Tibial nerve (tissue), 4 donors: ENCODE measurements at regions not wholly inside any gene's neighbourhood (a gene's known extent, or its start where the extent isn't known, plus 50 kb on each side); places are given as distances from the start of the nearest gene placed in this dataset.

Experiments used
- DNase-seq, 2 donors: peaks; one replicate each; pipeline ENCODE4 v3.0.0-alpha.2; 2019; ENCODE audit warnings: low spot score in 2 of 2
- H3K27ac ChIP-seq, 4 donors: fragments of 200-600 bp; sonication (generic) in 3 of 4; one replicate each; pipeline ENCODE4 v1.5.1; 2017 to 2019; ENCODE audit warnings: mild to moderate bottlenecking in 1 of 4
- H3K27me3 ChIP-seq, 2 donors: fragments of 200-600 bp; sonication (generic) in 1 of 2; one replicate each; pipeline versions ENCODE4 v1.5.1 to v1.6.0; 2017 to 2019
- H3K36me3 ChIP-seq, 3 donors: fragments of 200-600 bp; sonication (generic); one replicate each; pipeline ENCODE4 v1.5.1; 2018 to 2019
- H3K4me1 ChIP-seq, 4 donors: fragments of 200-600 bp; sonication (generic) in 3 of 4; one replicate each; pipeline ENCODE4 v1.5.1; 2017 to 2019
- H3K4me3 ChIP-seq, 4 donors: fragments of 200-600 bp; sonication (generic) in 3 of 4; one replicate each; pipeline ENCODE4 v1.5.1; 2017 to 2019; ENCODE audit warnings: mild to moderate bottlenecking in 1 of 4, moderate library complexity in 1 of 4
- H3K9me3 ChIP-seq, 4 donors: fragments of 200-600 bp; sonication (generic) in 3 of 4; one replicate each; pipeline ENCODE4 v1.5.1; 2017 to 2019
- CTCF ChIP-seq, 5 experiments: fragments of 200-600 bp in 3 of 5; fragments of 450-650 bp in 2 of 5; sonication (generic) in 3 of 5; IDR thresholded peaks; one replicate each; pipeline ENCODE4 v1.5.1; 2016 to 2019; ENCODE audit warnings: antibody characterized with exemption in 5 of 5, mild to moderate bottlenecking in 3 of 5, moderate library complexity in 2 of 5
- EP300 ChIP-seq, 2 donors: sonication (generic); formaldehyde crosslinking; IDR thresholded peaks; one replicate each; pipeline ENCODE4 v1.6.1; 2017; ENCODE audit warnings: antibody characterized with exemption in 2 of 2, mild to moderate bottlenecking in 1 of 2
- POLR2A ChIP-seq, 2 donors: fragments of 450-650 bp; IDR thresholded peaks; one replicate each; pipeline ENCODE4 v1.6.1; 2017; ENCODE audit warnings: antibody characterized with exemption in 2 of 2, mild to moderate bottlenecking in 2 of 2, moderate library complexity in 2 of 2
- WGBS, 2 donors: methylation state at CpG; one replicate each; pipeline ENCODE4 v1.1.5; 2018; 5-methylcytosine and 5-hydroxymethylcytosine counted together

- Histone ChIP-seq H3K36me3 (no peaks in the 10 kb centered on the region), H3K9me3 (no peaks in the 10 kb centered on the region), H3K27ac (no peak overlapping the region), H3K4me3 (no peak overlapping the region), H3K4me1 (no peaks in the 10 kb centered on the region), H3K27me3 (no peaks in the 10 kb centered on the region)
- TF ChIP-seq EP300 (IDR thresholded peaks at IDR 0.05) = no peak
- TF ChIP-seq POLR2A (IDR thresholded peaks at IDR 0.05) = no peak
- TF ChIP-seq CTCF (IDR thresholded peaks at IDR 0.05) = no peak
- WGBS, 2 donors = 78 to 94% methylated on average over 1 of the region's 1 CpG
- DNase-seq = no peak
Measured at GRCh38 chr2:30393510-30393909, 53.5 kb upstream of the LCLAT1 start.

- H3K4me3 ChIP-seq = no peak overlapping the region
- H3K9me3 ChIP-seq = no peaks in the 10 kb centered on the region
- H3K27ac ChIP-seq = no peak overlapping the region
- no peaks in the 10 kb centered on the region for H3K27me3 ChIP-seq
- H3K36me3 ChIP-seq = no peaks in the 10 kb centered on the region
- no peaks in the 10 kb centered on the region for H3K4me1 ChIP-seq
- TF ChIP-seq EP300 (IDR thresholded peaks at IDR 0.05) (no peak), CTCF (IDR thresholded peaks at IDR 0.05) (no peak), POLR2A (IDR thresholded peaks at IDR 0.05) (no peak)
- WGBS, 2 donors = 49 to 51% methylated on average over 5 of the region's 5 CpGs
- DNase-seq = no peak
Measured at GRCh38 chr2:30394096-30394495, 53.0 kb upstream of the LCLAT1 start.

GRCh38 chr2:30396436-30397232 lies 50.4 kb upstream of the LCLAT1 start:
- Histone ChIP-seq H3K4me1 (no peaks in the 10 kb centered on the region), H3K27ac (no peak overlapping the region), H3K27me3 (no peaks in the 10 kb centered on the region), H3K4me3 (no peak overlapping the region), H3K9me3 (no peaks in the 10 kb centered on the region), H3K36me3 (no peaks in the 10 kb centered on the region)
- WGBS, 2 donors = 65 to 75% methylated on average over 4 of the region's 4 CpGs
- TF ChIP-seq CTCF (IDR thresholded peaks at IDR 0.05) (no peak), EP300 (IDR thresholded peaks at IDR 0.05) (no peak), POLR2A (IDR thresholded peaks at IDR 0.05) (no peak)
- DNase-seq = no peak
